Breast epithelium (tissue), 4 donors: ENCODE measurements at regions not wholly inside any gene's neighbourhood (a gene's known extent, or its start where the extent isn't known, plus 50 kb on each side); places are given as distances from the start of the nearest gene placed in this dataset.
A peak's percentile ranks its signal among the peaks of the same experiment; 100 is the strongest.

Experiments
- DNase-seq, 2 donors: peaks; one replicate each; pipeline ENCODE4 v3.0.0-alpha.2; 2019; ENCODE audit warnings: low spot score in 2 of 2
- H3K27ac ChIP-seq, 2 donors: fragments of 200-600 bp; sonication (generic) in 1 of 2; one replicate each; pipeline ENCODE4 v1.5.1; 2016 to 2019; ENCODE audit warnings: mild to moderate bottlenecking in 1 of 2
- H3K27me3 ChIP-seq, 2 donors: fragments of 200-600 bp; sonication (generic) in 1 of 2; one replicate each; pipeline versions ENCODE4 v1.5.1 to v1.6.0; 2017 to 2019; ENCODE audit warnings: control low read depth in 1 of 2, mild to moderate bottlenecking in 1 of 2
- H3K36me3 ChIP-seq: fragments of 200-600 bp; one replicate; pipeline ENCODE4 v1.5.1; 2019
- H3K4me1 ChIP-seq, 2 donors: fragments of 200-600 bp; sonication (generic); one replicate each; pipeline ENCODE4 v1.5.1; 2016 to 2019; ENCODE audit warnings: control low read depth in 1 of 2
- H3K4me3 ChIP-seq, 3 donors: fragments of 200-600 bp; sonication (generic); 1 replicate in 2 of 3; 2 replicates in 1 of 3; pipeline ENCODE4 v1.5.1; 2016 to 2019; ENCODE audit warnings: mild to moderate bottlenecking in 3 of 3, moderate library complexity in 2 of 3
- H3K9me3 ChIP-seq, 2 donors: fragments of 200-600 bp; sonication (generic) in 1 of 2; one replicate each; pipeline ENCODE4 v1.5.1; 2016 to 2019; ENCODE audit warnings: control low read depth in 1 of 2
- POLR2A ChIP-seq: fragments of 450-650 bp; IDR thresholded peaks from one replicate; pipeline ENCODE4 v1.6.1; 2016; ENCODE audit warnings: antibody characterized with exemption, mild to moderate bottlenecking, moderate library complexity
- POLR2AphosphoS5 ChIP-seq, 3 donors: sonication (generic); formaldehyde crosslinking; IDR thresholded peaks; one replicate each; pipeline ENCODE4 v1.6.1; 2017; ENCODE audit warnings: antibody characterized with exemption in 3 of 3
- intact Hi-C: fragments of 100-400 bp; cut with DNase I; formaldehyde crosslinking; loops from one replicate; pipeline ENCODE4 v1.15.1; 2023; ENCODE audit warnings: low total_unique reads
- TF ChIP-seq, protein P1 (sequence below), 3 donors: fragments of 450-650 bp; IDR thresholded peaks; one replicate each; pipeline ENCODE4 v1.5.1; 2016 to 2017; ENCODE audit warnings: antibody characterized with exemption in 3 of 3, mild to moderate bottlenecking in 3 of 3, moderate library complexity in 3 of 3

DNA sequence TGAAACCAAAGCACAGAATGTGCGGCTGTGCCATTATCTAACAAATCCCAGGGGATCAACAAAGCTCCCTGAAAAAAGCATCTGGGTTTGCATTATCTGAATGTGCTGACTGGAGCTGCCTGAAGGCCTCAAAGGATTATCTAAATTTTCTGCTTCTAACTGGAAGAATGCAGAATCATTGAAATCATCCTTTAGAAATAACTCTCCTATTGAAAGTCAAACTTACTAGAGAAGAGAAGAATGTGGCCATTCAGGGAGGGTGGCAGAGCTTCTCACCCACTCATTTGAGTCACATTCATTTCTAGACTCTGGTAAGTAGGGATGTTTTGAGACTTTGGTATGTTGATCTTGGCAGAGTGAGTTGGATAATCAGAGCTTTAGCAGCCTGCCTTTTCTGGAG lies 220.6 kb upstream of the RGS6 start:
- H3K36me3 ChIP-seq = no peaks in the 10 kb centered on the region
- no peaks in the 10 kb centered on the region for H3K9me3 ChIP-seq
- H3K4me1 ChIP-seq = no peaks in the 10 kb centered on the region
- no peaks in the 10 kb centered on the region for H3K27me3 ChIP-seq
- no peak overlapping the region for H3K4me3 ChIP-seq
- H3K27ac ChIP-seq = peak overlapping the region; percentile 18 to 66
- TF ChIP-seq POLR2A (no peak), POLR2AphosphoS5 (IDR thresholded peaks at IDR 0.05) (no peak)
- TF ChIP-seq, protein P1, sequence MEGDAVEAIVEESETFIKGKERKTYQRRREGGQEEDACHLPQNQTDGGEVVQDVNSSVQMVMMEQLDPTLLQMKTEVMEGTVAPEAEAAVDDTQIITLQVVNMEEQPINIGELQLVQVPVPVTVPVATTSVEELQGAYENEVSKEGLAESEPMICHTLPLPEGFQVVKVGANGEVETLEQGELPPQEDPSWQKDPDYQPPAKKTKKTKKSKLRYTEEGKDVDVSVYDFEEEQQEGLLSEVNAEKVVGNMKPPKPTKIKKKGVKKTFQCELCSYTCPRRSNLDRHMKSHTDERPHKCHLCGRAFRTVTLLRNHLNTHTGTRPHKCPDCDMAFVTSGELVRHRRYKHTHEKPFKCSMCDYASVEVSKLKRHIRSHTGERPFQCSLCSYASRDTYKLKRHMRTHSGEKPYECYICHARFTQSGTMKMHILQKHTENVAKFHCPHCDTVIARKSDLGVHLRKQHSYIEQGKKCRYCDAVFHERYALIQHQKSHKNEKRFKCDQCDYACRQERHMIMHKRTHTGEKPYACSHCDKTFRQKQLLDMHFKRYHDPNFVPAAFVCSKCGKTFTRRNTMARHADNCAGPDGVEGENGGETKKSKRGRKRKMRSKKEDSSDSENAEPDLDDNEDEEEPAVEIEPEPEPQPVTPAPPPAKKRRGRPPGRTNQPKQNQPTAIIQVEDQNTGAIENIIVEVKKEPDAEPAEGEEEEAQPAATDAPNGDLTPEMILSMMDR (IDR thresholded peaks at IDR 0.05) = no peak
- intact Hi-C loops = no loop called here
- peak in 1 of 2 donors; percentile 41 for DNase-seq

DNA sequence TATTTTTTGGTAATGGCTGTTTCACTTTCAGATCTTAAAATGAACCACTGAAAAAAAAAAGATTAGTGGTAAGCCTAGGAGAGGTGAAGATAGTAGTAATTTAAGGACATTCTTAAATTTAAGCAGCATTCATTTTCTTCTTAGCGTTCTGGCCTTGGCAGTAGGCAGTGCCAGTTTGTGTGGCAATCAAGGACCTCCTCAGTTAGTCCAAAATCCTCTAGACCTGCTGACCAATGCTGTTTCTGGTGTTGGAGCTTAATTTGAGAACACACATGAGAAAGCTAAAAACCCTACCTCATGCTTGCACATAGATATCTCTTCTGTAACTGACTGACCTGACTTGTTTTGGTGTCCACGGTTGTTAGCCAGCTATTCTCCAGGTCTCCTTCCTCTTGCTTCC lies 219.8 kb upstream of the RGS6 start:
- TF ChIP-seq, protein P1 (IDR thresholded peaks at IDR 0.05) = no peak
- TF ChIP-seq POLR2A = no peak
- TF ChIP-seq POLR2AphosphoS5 (IDR thresholded peaks at IDR 0.05) = no peak
- Histone ChIP-seq H3K4me1 (no peaks in the 10 kb centered on the region), H3K27ac (peak overlapping the region; percentile 16 to 42), H3K4me3 (no peak overlapping the region), H3K27me3 (no peaks in the 10 kb centered on the region), H3K9me3 (no peaks in the 10 kb centered on the region), H3K36me3 (no peaks in the 10 kb centered on the region)
- intact Hi-C loops = no loop called here
- DNase-seq = no peak

DNA sequence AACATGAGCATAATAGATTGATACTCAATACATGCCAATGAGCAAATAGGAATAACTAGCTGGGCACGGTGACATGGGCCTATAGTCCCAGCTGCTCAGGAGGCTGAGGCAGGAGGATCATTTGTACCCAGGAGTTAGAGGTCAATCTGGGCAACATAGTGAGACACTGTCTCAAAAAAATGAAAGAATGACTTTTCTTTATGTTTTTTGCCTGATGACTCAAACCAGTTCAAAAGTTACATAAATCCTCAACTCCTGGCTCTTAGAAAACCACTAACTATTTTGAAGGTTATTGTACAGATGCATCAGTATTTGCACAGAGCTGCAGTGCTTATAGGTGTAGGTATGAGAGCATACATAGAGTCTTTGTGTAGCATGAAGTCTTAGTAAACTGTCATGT lies 219.2 kb upstream of the RGS6 start:
- Histone ChIP-seq H3K27ac (peak overlapping the region; percentile 16 to 42), H3K9me3 (no peaks in the 10 kb centered on the region), H3K4me3 (no peak overlapping the region), H3K4me1 (no peaks in the 10 kb centered on the region), H3K36me3 (no peaks in the 10 kb centered on the region), H3K27me3 (no peaks in the 10 kb centered on the region)
- DNase-seq = no peak
- TF ChIP-seq, protein P1 (IDR thresholded peaks at IDR 0.05) = no peak
- TF ChIP-seq POLR2AphosphoS5 (IDR thresholded peaks at IDR 0.05) (no peak), POLR2A (no peak)
- intact Hi-C loops = no loop called here

DNA sequence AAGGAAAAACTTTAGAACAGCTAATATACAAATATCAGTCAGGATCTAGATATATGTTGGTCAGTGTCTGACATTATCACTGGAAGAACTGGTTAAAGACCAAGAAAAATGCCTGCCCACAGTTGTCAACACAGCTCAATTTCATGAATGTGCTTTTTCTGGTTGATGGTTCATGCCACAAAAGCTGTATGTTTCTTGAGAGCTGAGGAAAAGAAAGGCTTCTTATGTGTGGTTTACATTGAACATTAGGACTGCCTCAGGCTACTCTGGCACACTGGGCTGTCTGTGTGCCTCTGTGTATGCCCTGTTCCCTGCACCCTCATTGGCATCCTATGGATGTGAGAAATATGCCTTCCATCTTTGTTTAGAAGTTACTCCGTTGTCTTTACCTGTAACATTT lies 218.8 kb upstream of the RGS6 start:
- H3K27ac ChIP-seq = no peak overlapping the region
- no peaks in the 10 kb centered on the region for H3K36me3 ChIP-seq
- no peaks in the 10 kb centered on the region for H3K9me3 ChIP-seq
- no peak overlapping the region for H3K4me3 ChIP-seq
- intact Hi-C loops = no loop called here
- TF ChIP-seq POLR2AphosphoS5 (IDR thresholded peaks at IDR 0.05) = no peak
- no peaks in the 10 kb centered on the region for H3K27me3 ChIP-seq
- no peaks in the 10 kb centered on the region for H3K4me1 ChIP-seq
- DNase-seq = no peak

DNA sequence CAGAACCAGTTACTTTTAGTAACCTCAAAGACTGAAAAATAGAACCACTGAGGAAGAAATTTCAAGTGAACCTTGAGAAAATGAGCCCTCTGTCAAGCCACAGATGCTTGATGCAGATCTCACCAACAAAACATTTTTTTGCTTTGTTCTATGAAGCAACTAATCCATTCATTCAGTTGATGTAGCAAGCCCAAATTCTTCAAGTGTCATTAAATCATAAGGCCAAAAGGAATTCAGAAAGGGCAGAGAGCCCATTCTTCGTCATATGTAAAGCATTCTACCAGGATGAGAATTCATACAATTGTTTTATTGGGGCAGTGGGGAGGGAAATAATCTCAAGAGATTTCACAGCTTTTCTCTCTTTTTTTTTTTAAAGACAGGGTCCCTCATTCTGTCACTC lies 218.0 kb upstream of the RGS6 start:
- intact Hi-C loops = no loop called here
- H3K9me3 ChIP-seq = no peaks in the 10 kb centered on the region
- TF ChIP-seq, protein P1 (IDR thresholded peaks at IDR 0.05) = no peak
- H3K27ac ChIP-seq = no peak overlapping the region
- H3K27me3 ChIP-seq = no peaks in the 10 kb centered on the region
- no peak for DNase-seq
- H3K4me3 ChIP-seq = no peak overlapping the region
- H3K36me3 ChIP-seq = no peaks in the 10 kb centered on the region
- H3K4me1 ChIP-seq = no peaks in the 10 kb centered on the region

DNA sequence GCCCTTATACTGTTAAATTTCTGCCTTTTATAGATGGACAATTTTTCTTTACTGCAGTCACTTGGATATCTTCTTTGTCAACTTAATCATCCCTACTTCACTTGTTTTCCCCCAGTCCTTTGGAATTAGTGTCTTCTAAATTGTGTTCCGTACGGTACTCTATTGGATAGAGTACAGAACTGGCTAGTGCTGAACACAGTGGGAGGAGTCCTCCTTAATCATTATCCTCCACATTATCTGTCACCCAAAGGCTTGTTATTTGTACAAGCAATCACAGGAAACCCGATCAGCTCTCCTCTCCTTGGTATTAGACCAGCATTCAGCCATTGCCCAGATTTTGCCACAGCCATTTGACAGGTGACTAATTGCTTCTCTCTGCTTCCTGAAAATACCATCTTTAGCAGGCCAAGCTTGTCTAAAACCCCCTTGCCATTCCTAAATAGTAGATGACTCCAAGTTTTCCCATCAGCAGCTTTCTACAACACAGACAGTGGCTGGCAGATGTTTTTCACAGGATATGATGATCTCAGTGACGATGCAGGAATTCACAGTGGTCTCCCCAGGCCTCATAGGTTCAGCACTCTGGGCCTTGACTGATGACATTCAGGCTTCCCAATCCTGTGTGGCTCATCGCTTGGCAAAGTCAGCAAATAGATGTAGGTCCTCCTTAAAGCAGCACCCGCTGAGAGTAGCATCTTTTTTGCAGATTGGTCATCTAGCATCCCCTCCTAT lies 216.0 kb upstream of the RGS6 start:
- Histone ChIP-seq H3K36me3 (no peaks in the 10 kb centered on the region), H3K27me3 (no peaks in the 10 kb centered on the region), H3K27ac (no peak overlapping the region), H3K9me3 (no peaks in the 10 kb centered on the region), H3K4me3 (no peak overlapping the region), H3K4me1 (no peaks in the 10 kb centered on the region)
- no peak for DNase-seq
- TF ChIP-seq, protein P1 (IDR thresholded peaks at IDR 0.05) = no peak
- TF ChIP-seq POLR2AphosphoS5 (IDR thresholded peaks at IDR 0.05) (no peak), POLR2A (no peak)
- intact Hi-C loops = no loop called here
